ENCODE measurements at regions not wholly inside any gene's neighbourhood (a gene's known extent, or its start where the extent isn't known, plus 50 kb on each side); places are given as distances from the start of the nearest gene placed in this dataset.

GRCh38 chr1:114207635-114208034 lies 54.0 kb upstream of the SYT6 start:
- ChIA-PET POLR2A (no interaction called here), CTCF (interaction anchor here (1.5 kb wide), 1 partner anchor 10 kb away, joined by 4 read pairs; no protein-coding TSS in a partner anchor)
- DNase-seq (ENCODE audit: extremely low spot score) = no peak
- no peak for TF ChIP-seq CTCF (IDR thresholded peaks at IDR 0.05; ENCODE audit: control extremely low read depth, extremely low read depth, low read depth, missing control alignments)

GRCh38 chr1:114206392-114206791 lies 52.7 kb upstream of the SYT6 start:
- DNase-seq (ENCODE audit: extremely low spot score) = no peak
- POLR2A ChIA-PET = no interaction called here
- TF ChIP-seq CTCF (IDR thresholded peaks at IDR 0.05; ENCODE audit: control extremely low read depth, extremely low read depth, low read depth, missing control alignments) = no peak
- CTCF ChIA-PET = no interaction called here

GRCh38 chr1:114203595-114204128 lies 50.0 kb upstream of the SYT6 start:
- no peak for TF ChIP-seq CTCF (IDR thresholded peaks at IDR 0.05; ENCODE audit: control extremely low read depth, extremely low read depth, low read depth, missing control alignments)
- no peak for DNase-seq (ENCODE audit: extremely low spot score)
- POLR2A ChIA-PET = no interaction called here
- CTCF ChIA-PET = interaction anchor here (2.0 kb wide), 1 partner anchor 79 kb away, joined by 5 read pairs; no protein-coding TSS in a partner anchor

Data from GM10248 (cell line).